Right ventricle myocardium superior (tissue), 1 donor: ENCODE measurements at regions not wholly inside any gene's neighbourhood (a gene's known extent, or its start where the extent isn't known, plus 50 kb on each side); places are given as distances from the start of the nearest gene placed in this dataset.

Experiments used
- ATAC-seq: fragments of 200-7000 bp; cut with Tn5 transposase; one replicate; pipeline ENCODE4 v1.9.1; 2020; ENCODE audit warnings: mild to moderate bottlenecking; ENCODE audit not compliant: poor library complexity
- DNase-seq: peaks from one replicate; pipeline ENCODE4 v3.0.0-alpha.2; 2020
- intact Hi-C: fragments of 100-400 bp; cut with DNase I; formaldehyde crosslinking; loops from one replicate; pipeline ENCODE4 v1.11.2; 2022
- donor health status: DM: no; HTN: yes; CAD: no; lungs with severe emphysema.

DNA sequence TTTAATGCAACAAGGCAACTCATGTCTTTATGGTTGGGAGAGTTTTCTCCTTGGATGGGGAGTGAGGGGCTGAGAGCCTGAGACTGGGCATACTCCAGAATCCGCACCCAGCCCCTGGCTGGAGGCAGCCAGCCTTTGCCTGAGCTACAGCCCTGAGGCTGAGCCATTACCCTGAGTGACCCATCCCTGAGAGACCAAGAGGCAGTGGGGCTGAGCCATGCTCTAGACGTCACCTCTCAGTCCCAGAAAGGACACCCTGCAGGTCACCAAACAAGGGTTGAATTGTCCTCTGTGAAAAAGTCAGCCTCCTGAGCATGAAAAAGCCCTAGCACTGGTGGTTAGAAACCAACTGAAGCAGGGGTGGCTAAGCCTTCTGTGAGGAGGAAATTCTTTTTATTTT, 151.2 kb upstream of the GATB start:
- DNase-seq (no peak), ATAC-seq (no peak)
- intact Hi-C loops, result no loop called here

DNA sequence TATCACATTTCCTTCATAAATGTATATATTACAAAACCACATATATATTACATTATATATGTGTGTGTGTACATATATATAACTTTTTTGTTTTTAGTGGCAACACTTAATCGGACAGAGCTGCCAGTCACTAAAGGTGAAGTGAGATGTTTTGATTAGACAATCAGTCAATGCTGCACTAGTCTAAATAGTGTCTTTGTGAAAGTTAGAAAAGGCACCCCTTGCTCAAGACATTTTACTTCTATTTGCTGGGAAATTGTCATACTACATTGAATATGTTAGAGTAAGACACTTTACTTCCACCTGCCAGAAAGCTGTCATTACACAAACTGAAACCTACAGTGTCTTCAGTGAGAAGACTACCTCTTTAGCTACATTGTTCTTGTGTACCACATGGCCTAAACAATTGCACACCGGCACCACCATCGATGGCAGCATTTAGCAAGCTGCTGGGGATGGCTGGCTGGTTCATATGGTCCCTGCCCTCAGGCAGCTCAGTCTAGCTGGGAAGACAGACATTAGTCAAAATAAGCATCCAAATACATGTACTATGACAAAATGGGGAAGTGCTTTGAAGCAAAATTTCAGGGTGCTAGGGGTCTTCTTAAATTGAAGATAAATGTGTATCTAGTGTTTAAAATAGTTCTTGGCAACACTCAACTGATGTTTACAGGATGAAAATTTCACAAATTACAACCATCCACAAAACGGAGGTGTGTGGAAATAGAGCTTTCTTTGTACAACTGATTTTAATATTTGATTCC, 148.1 kb upstream of the GATB start:
- no peak for ATAC-seq

DNA sequence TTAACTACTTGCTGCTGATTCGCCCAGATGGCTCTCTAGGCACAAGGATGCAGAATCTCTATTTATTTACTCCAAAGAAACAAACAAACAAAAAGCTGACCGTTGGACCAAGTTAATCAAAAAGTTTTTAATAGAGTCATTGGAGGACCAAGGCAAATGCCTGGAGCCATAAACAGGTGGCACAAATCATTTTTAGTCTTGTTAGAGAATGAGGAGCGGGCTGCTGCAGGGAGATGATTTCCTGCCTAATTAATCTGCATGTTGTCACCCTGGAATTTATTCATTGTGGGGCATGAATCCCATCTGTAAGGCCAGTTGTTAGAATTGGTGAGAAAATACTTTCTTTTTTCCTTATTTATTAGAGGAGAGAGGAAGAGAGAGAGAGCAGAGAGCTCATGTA, 147.4 kb upstream of the GATB start:
- intact Hi-C loops, result no loop called here
- DNase-seq (no peak), ATAC-seq (no peak)

More for the DNA sequence above, 148.1 kb upstream of the GATB start:
- DNase-seq, result no peak
- intact Hi-C loops, result no loop called here

DNA sequence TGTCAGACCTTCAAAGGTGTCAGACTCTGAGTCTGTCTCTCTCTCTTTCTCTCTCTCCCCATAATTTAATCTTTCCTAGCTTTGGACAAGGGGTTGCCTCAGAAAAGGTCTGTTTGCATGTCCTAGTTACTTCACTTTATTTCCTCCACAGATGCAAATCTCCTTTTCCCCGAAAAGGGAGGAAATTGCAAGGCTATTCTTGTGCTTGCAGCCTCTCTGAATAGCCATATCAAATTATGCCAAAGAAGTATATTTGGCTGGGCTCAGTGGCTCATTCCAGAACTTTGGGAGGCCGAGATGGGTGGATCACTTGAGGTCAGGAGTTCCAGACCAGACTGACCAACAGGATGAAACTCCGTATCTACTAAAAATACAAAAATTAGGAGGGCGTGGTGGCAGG, 145.6 kb upstream of the GATB start:
- intact Hi-C loops, result no loop called here
- ATAC-seq (no peak), DNase-seq (no peak)

DNA sequence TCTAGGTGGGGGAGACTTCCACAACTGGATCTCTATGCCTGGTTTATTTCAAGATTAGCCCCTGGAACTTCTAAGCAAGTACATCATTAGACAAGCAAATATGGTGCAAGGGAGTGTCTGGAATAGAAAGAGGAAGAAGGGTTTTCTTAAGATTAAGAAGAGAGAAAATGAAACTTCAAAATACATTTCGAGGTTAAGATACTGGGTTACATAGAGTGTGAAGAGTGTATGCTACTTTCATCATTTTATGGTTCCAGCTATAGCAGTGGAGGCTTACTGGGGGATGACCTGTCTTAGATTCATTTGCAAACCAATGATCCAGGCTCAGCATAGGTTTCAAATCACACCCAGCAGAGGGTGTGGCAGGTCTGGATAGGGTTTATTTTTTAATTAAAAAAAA, 144.4 kb upstream of the GATB start:
- intact Hi-C loops, result no loop called here
- ATAC-seq, result no peak
- no peak for DNase-seq

DNA sequence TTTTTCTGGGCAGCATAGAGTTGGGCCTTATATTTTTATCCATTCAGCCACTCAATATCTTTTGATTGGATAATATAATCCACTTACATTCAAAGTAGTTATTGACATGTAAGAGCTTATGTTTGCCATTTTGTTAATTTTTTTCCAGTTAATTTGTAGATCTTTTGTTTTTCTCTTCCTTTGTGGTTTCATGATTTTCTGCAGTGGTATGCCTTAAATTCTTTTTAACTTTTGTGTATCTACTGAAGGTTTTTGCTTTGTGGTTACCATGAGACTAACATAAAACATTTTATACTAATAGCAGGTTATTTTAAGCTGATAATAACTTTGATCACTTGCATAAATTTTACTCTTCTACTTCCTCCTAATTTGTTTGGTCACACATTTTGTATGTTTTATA, 140.8 kb upstream of the GATB start:
- no peak for ATAC-seq
- intact Hi-C loops, result no loop called here

DNA sequence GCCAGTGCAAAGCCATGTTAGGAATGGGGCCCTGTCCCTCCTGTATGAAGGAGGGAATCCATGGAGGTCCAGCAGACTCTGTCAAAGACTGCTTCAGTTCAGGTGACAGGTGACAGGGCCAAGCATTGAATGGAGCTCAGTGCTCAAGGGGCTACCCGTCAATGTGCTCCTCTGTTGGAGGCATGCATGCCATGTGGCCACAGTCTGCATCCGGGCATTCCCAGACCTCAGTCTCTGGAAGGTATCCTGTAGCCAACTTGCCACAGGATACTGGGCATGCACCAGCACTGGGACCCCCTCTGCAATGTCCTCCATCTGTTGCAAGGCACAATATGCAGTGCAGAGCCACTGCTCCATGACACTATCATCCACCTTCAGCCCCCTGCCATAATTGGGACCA, 136.1 kb upstream of the GATB start:
- ATAC-seq (no peak), DNase-seq (no peak)
- intact Hi-C loops, result no loop called here

More for the DNA sequence above, 140.8 kb upstream of the GATB start:
- no peak for DNase-seq

DNA sequence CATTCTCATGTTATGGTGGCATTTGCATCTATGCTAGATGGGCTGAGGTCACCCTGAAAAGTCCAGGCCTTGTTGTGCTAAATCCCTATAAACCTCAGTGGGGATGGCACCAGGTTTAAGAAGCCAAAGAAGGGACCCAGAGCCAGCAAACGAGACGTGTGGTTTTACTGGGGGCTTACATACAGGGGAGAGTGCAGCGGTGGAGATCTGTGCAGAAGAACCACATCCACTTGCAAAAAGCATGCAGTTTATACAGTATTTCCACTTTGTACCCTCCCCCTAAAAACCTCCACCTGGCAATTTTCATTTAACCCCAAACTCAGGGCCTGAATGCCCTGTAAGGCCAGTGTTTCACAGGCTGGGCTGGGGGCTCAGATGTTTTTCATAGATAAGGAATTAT, 134.9 kb upstream of the GATB start:
- DNase-seq (no peak), ATAC-seq (no peak)
- intact Hi-C loops, result no loop called here

DNA sequence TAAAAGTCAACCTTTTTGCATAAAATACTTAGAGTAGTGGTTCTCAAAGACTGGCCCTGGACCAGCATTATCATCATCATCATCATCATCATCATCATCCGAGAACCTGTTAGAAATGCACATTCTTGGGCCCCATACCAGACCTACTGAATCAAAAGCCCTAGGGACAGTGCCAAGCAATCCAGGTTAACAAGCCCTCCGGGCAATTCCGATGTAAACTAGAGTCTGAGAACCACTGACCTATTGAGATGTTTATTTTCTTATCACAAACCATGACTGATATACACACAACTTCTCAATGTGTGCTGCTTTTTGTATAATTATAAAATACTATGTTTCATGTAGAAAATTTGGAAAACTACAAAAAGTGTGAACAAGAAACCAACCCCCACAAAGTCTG, 133.4 kb upstream of the GATB start:
- ATAC-seq, result no peak
- intact Hi-C loops, result no loop called here

DNA sequence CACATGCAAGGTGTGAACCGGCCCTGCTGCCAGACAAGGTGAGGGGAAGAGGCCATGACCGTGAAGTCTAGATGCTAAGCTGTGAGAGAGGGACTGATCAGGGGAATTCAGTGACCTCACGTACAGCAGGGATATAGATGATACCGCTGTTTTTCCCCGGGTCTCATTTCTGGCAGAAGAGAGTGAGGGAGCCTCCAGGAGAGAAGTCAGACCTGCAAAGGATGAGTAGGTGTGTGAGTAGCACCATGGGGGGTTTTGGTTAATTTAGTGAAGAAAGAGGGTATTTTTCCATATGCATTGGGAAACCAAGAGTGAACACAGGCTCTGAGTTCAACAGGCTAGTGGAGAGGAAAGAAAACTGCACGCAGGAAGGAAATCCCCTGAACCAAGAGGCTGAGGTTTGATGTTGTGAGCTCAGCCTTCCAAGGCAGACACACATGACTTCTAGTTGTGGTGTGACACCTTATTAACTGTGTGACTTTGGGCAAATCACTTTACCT, 127.6 kb upstream of the GATB start:
- DNase-seq, result no peak
- intact Hi-C loops, result no loop called here
- no peak for ATAC-seq

More for the DNA sequence above, 133.4 kb upstream of the GATB start:
- no peak for DNase-seq

DNA sequence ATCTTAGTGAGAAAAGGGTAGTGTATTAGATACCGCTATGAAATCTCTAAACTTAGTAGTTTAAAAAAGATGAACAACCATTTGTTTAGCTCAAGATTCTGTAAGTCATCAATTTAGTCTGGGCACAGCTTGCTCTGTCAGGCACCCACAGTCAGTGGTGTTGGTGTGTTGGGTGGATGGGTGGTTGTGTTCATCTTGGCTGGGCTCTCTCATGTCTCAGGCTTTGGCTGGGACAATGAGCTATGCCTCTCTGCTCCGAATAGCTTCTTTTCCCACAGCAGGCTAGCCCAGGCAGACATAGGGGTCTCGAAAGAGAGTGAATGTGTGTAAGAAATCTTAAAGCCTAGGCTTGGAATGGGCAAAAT, 127.0 kb upstream of the GATB start:
- DNase-seq (no peak), ATAC-seq (no peak)
- intact Hi-C loops, result no loop called here

DNA sequence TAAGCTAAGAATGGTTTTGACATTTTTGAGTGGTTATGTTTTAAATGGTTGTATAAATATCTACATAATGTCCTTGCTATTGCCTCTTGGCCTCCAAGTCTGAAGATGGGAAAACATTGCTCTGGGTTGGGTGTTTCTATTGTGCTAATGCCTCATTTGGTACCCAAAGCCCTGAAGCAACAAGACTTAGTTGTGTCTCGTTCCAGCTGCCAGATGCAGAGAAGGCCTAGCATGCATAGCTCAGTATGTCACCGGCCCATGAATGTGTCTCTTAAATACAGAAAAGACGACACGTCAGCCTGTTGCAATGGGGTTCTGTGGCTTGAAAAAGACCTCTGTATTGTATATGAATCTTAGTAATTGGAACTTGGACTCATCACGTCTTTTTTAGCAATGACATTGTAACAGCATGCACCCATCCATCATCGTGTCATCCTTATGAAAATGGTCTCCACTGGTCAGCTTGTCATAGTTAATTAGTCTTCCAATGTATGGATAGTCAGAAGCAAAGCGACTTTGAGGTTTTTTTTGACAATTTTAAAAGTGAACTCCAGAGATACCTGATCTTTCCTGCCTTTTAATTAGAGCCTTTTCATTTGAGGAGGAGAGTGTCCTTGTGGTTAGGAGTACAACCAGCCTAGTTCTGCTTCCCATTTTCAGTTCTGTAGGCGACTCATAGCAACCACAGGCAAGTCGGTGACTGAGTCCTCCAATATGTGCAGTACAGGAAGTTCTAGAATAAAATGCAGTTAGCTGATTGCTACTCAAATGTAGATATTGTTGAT, 126.4 kb upstream of the GATB start:
- ATAC-seq, result peak; percentile 48
- intact Hi-C loops, result no loop called here
- no peak for DNase-seq

DNA sequence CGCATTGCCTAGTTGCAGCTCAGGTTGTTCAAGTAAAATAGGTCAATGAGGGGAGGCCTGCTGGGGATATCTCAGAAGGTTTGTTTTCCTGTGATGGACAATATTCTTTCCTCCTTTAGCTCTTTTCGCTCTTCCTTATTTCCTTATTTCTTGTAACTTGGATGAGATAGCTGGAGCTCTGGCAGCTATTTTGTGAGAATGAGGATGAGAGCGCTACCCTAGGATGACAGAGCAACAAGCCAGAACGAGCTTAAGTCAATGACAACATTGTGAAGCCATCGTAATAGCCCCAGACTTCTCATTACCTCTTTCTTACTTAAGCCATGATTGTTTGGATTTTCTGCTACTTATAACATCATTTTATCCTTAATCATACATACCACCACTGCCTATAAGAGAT, 124.3 kb upstream of the GATB start:
- no peak for DNase-seq
- no peak for ATAC-seq
- intact Hi-C loops, result no loop called here

DNA sequence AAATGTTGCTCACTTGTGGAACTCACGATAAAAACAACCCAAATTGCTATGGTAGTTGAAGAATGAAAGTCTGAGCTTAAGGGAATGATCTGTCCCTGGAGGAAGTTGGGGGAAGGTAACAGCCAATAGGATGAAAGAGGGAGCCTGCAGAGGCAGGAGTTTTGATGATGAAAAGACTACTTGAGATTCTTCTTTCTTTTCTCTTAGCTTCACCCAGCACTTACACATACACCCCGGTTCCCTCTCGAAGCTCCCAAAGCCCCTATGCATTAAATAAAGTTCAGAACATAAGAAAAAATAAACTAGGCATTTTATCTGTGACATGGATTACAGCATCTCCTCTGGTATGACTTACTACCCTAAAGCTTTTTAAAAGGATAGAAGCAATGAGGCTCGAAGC, 122.9 kb upstream of the GATB start:
- no peak for ATAC-seq

DNA sequence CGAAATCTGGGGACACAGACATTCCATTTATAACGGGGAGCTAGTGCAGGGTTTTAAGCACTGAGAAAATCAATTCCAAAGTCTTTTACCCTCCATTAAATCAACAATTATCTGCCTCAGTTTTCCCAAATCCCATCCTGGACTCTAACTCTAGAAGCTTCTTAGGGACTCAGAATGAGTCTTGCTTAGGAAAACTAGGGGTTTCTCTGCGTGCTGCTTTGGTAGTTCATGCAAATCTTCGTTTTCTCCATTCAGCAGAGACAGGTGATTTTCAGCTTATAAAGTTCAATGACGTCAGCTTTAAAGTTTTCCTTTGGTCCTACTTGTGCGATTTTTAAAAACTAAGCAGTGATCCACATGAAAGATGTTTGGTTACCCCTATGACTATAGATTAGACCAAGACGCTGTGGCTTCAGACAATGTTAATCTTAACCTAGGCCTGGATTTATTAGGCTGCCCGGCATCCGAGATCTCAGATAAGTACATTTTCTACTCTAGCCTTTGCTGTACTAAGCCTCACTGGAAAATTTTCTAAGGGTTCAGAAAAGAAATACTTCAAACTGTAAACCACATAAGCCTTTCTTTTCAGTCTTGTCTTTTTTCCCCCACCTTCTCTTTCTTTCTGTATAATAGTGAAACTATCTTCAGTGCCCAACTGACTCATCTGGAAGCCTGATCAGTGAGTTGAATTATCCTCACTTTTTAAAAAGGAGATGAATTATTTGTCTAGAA, 121.4 kb upstream of the GATB start:
- DNase-seq (no peak), ATAC-seq (no peak)
- intact Hi-C loops, result no loop called here

More for the DNA sequence above, 122.9 kb upstream of the GATB start:
- DNase-seq, result no peak
- intact Hi-C loops, result no loop called here

DNA sequence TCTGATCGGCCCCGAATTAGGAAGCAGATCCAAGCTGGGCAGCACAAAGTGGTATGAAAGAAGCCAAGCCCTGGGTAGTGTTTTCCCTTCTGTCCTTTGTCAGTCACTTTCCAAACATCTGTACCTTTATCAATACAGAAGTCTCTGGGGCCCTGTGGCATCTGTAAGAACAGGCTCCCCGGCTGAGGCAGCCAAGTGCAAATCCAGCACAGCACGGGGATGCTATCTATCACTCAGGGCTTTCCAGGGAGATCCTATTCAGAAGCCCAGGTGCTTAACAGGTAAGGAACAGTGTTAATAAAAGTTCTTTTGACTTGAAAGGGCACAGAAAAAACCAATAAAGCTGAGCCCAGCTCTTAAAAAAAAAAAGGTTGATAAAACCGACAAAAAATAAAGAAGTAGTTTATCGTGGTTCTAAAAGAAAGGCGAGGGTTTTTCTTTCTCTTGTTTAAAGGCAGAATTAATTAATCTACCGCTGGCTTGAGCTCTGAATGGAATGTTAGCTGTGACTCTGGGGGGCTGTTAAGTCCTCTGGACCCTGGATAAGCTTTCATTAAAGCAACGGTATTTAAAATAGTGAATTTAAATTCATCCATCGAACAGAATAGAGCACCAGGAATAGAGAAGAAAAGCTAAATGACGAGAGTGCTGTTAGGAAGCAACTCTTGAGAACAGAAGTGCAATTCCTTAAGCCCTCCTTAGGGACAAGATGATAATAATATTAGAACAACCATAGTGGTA, 119.1 kb upstream of the GATB start:
- ATAC-seq, result no peak
- intact Hi-C loops, result no loop called here
- DNase-seq, result no peak

DNA sequence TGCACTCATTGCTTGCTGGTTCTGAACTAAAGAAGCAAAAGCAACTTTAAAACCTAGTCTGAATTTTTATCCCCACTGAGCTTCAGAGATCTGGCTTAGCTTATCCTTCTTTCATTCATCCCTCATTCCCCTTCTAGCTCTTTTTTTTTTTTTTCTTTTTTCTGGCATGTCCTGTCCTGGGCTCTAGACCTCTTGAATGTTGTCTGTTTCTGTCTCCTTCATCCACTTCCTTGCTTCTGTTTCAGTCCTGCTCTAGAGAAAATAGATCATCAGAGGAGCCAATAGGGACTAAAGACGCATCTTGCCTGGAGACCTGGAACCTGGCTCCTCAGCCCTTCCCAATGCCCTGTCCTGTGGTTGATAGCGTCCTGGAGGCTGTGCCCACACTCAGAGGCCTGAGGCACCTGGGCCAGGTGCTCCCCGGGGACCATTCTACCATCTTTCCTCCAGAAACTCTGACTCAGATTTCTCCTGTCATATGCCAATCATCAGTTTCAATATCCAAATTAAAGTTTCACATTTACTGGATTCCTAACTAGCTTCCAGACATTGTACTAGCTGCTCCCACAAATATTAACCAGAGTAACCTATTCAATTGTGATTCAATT, 115.7 kb upstream of the GATB start:
- ATAC-seq, result no peak
- no peak for DNase-seq
- intact Hi-C loops, result no loop called here

DNA sequence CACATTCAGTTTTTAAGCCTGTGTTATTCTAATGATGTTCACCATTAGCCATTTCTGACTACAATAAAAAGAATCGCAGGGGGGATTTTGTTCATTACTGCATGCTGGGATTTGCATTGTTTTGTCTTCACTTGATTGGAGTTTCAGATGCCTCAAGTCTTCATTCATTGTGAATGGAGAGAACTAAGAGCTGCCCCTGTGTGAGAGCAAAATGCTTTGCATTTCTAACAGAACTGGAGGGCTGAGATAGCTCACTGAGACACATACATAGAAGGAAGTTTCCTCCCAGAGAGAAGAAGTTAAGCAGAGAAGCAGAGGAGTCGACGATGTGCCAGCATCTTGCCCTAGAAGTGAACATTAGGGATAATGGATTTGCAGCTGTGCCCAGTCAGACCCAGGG, 113.5 kb upstream of the GATB start:
- DNase-seq, result no peak
- intact Hi-C loops, result no loop called here
- no peak for ATAC-seq

DNA sequence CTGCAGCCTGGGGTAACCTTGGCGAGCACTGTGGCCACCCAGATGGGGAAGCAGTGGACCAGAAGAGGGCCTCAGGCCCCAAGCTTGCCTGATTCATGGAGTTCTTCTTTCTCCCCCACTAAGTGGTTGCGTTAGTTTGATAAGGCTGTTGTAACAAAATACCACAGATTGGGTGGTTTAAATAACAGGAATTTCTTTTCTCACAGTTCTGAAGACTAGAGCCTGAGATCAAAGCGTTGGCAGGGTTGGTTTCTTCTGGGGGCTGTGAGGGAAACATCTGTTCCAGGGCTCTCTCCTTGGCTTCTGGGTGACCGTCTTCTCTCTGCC, 105.7 kb upstream of the GATB start:
- intact Hi-C loops, result no loop called here
- ATAC-seq (peak; percentile 60), DNase-seq (no peak)
